ENCODE measurements at regions not wholly inside any gene's neighbourhood (a gene's known extent, or its start where the extent isn't known, plus 50 kb on each side); places are given as distances from the start of the nearest gene placed in this dataset.

- Histone ChIP-seq H3F3A (ENCODE audit: insufficient read depth, low read length) (no peaks in the 10 kb centered on the region), H3K4me1 (ENCODE audit: low read length) (no peaks in the 10 kb centered on the region), H3K9me3 (replicated peaks; ENCODE audit: insufficient read depth, low read length) (no peaks in the 10 kb centered on the region), H4K20me1 (ENCODE audit: insufficient read depth, low read length) (no peaks in the 10 kb centered on the region), H3K27me3 (replicated peaks; ENCODE audit: insufficient read depth, low read length) (no peaks in the 10 kb centered on the region), H3K36me3 (replicated peaks; ENCODE audit: insufficient read depth, low read length) (no peaks in the 10 kb centered on the region), H3K4me3 (ENCODE audit: low read length) (no peak overlapping the region), H3K27ac (ENCODE audit: low read length) (no peak overlapping the region), H3K79me2 (ENCODE audit: low read length) (no peaks in the 10 kb centered on the region), H3K4me2 (ENCODE audit: low read depth, low read length) (no peak overlapping the region), H3K9me2 (replicated peaks; ENCODE audit: insufficient read depth, low read length) (no peaks in the 10 kb centered on the region), H2AFZ (ENCODE audit: low read length) (no peak overlapping the region), H3K9ac (ENCODE audit: low read length) (no peak overlapping the region)
- TF ChIP-seq EZH2 (optimal IDR thresholded peaks at IDR 0.05; ENCODE audit: low read depth, low read length) (no peak), EZH2phosphoT487 (IDR thresholded peaks at IDR 0.05; ENCODE audit: low read length) (no peak), CTCF (IDR thresholded peaks at IDR 0.05; ENCODE audit: low read length) (no peak)
- DNase-seq = no peak
Observed at GRCh38 chr14:35471803-35472202, 62.2 kb upstream of the INSM2 start.

GRCh38 chr14:35474323-35474722 lies 59.6 kb upstream of the INSM2 start:
- Histone ChIP-seq H3K9me2 (replicated peaks; ENCODE audit: insufficient read depth, low read length) (no peaks in the 10 kb centered on the region), H3K4me2 (ENCODE audit: low read depth, low read length) (no peak overlapping the region)
- TF ChIP-seq EZH2 (optimal IDR thresholded peaks at IDR 0.05; ENCODE audit: low read depth, low read length) = no peak
- no peak for TF ChIP-seq CTCF (IDR thresholded peaks at IDR 0.05; ENCODE audit: low read length)
- TF ChIP-seq EZH2phosphoT487 (IDR thresholded peaks at IDR 0.05; ENCODE audit: low read length) = no peak

GRCh38 chr14:35480119-35480769 lies 53.7 kb upstream of the INSM2 start:
- no peaks in the 10 kb centered on the region for H3K27me3 ChIP-seq (replicated peaks; ENCODE audit: insufficient read depth, low read length)
- no peak overlapping the region for H2AFZ ChIP-seq (ENCODE audit: low read length)

More at GRCh38 chr14:35474323-35474722, 59.6 kb upstream of the INSM2 start:
- no peak for DNase-seq
- Histone ChIP-seq H3K27ac (ENCODE audit: low read length) (no peak overlapping the region), H3F3A (ENCODE audit: insufficient read depth, low read length) (no peaks in the 10 kb centered on the region), H4K20me1 (ENCODE audit: insufficient read depth, low read length) (no peaks in the 10 kb centered on the region), H2AFZ (ENCODE audit: low read length) (no peak overlapping the region), H3K4me3 (ENCODE audit: low read length) (no peak overlapping the region), H3K9me3 (replicated peaks; ENCODE audit: insufficient read depth, low read length) (no peaks in the 10 kb centered on the region), H3K9ac (ENCODE audit: low read length) (no peak overlapping the region), H3K4me1 (ENCODE audit: low read length) (no peaks in the 10 kb centered on the region), H3K27me3 (replicated peaks; ENCODE audit: insufficient read depth, low read length) (no peaks in the 10 kb centered on the region), H3K36me3 (replicated peaks; ENCODE audit: insufficient read depth, low read length) (no peaks in the 10 kb centered on the region), H3K79me2 (ENCODE audit: low read length) (no peaks in the 10 kb centered on the region)

More at GRCh38 chr14:35480119-35480769, 53.7 kb upstream of the INSM2 start:
- Histone ChIP-seq H3K4me3 (ENCODE audit: low read length) (no peak overlapping the region), H3K4me1 (ENCODE audit: low read length) (no peaks in the 10 kb centered on the region), H3K9me2 (replicated peaks; ENCODE audit: insufficient read depth, low read length) (no peaks in the 10 kb centered on the region), H3K9ac (ENCODE audit: low read length) (no peak overlapping the region), H3F3A (ENCODE audit: insufficient read depth, low read length) (no peaks in the 10 kb centered on the region), H3K27ac (ENCODE audit: low read length) (no peak overlapping the region), H3K36me3 (replicated peaks; ENCODE audit: insufficient read depth, low read length) (no peaks in the 10 kb centered on the region), H3K79me2 (ENCODE audit: low read length) (no peaks in the 10 kb centered on the region), H4K20me1 (ENCODE audit: insufficient read depth, low read length) (no peaks in the 10 kb centered on the region), H3K9me3 (replicated peaks; ENCODE audit: insufficient read depth, low read length) (no peaks in the 10 kb centered on the region), H3K4me2 (ENCODE audit: low read depth, low read length) (no peak overlapping the region)
- peak; percentile 8 for DNase-seq
- TF ChIP-seq EZH2phosphoT487 (IDR thresholded peaks at IDR 0.05; ENCODE audit: low read length) = no peak
- TF ChIP-seq CTCF (IDR thresholded peaks at IDR 0.05; ENCODE audit: low read length) = no peak
- no peak for TF ChIP-seq EZH2 (optimal IDR thresholded peaks at IDR 0.05; ENCODE audit: low read depth, low read length)

Measured in MM.1S (cell line).